Mammary epithelial cell (primary cell): ENCODE measurements at regions not wholly inside any gene's neighbourhood (a gene's known extent, or its start where the extent isn't known, plus 50 kb on each side); places are given as distances from the start of the nearest gene placed in this dataset.

ENCODE experiments used
- CTCF ChIP-seq, 2 donors: IDR thresholded peaks in 1 of 2; conservative IDR thresholded peaks in 1 of 2; 2 replicates each; pipeline ENCODE4 v1.5.1; 2011 to 2012; ENCODE audit warnings: inconsistent platforms in 2 of 2, low read length in 2 of 2, mild to moderate bottlenecking in 2 of 2, control low read depth in 1 of 2, low read depth in 1 of 2; ENCODE audit not compliant: insufficient read depth in 1 of 2; ENCODE audit errors: extremely low read depth in 1 of 2
- EZH2 ChIP-seq: IDR thresholded peaks from 2 replicates; pipeline ENCODE4 v1.6.1; 2012; ENCODE audit warnings: low read length, inconsistent platforms, borderline replicate concordance

GRCh38 chr12:30458453-30458852 lies 237.2 kb downstream of the IPO8 start:
- TF ChIP-seq EZH2 (no peak), CTCF (conservative IDR thresholded peaks at IDR 0.05 in 1 of 2, IDR thresholded peaks at IDR 0.05 in 1 of 2; ENCODE audit: extremely low read depth in 1 of 2, insufficient read depth in 1 of 2, low read depth in 1 of 2, low read length in 2 of 2) (no peak)
